HG03280 (cell line): ENCODE measurements at regions not wholly inside any gene's neighbourhood (a gene's known extent, or its start where the extent isn't known, plus 50 kb on each side); places are given as distances from the start of the nearest gene placed in this dataset.

ENCODE experiments used
- ATAC-seq: cut with Tn5 transposase; IDR thresholded peaks from one replicate; pipeline ENCODE4 v1.9.1; 2021; ENCODE audit warnings: mild to moderate bottlenecking, moderate library complexity; ENCODE audit not compliant: unreplicated experiment

GRCh38 chr1:186736971-186737685 is 56.9 kb upstream of the PTGS2 start:
- ATAC-seq = no peak

GRCh38 chr1:186735463-186735862 is 55.2 kb upstream of the PTGS2 start:
- ATAC-seq = no peak

- ATAC-seq = no peak
Measured at GRCh38 chr1:186730951-186731729, 50.9 kb upstream of the PTGS2 start.
